HUDEP-2 (cell line): ENCODE measurements at regions not wholly inside any gene's neighbourhood (a gene's known extent, or its start where the extent isn't known, plus 50 kb on each side); places are given as distances from the start of the nearest gene placed in this dataset.
"Not testable (repeated sequence)": the region's sequence is repeated elsewhere in the genome, so short reads cannot be mapped to it uniquely, and the experiment has no call there.

ENCODE experiments used
- DNase-seq, 76 experiments: peaks; one replicate each; lab custom pipeline; 2025; ENCODE audit not compliant: unreplicated experiment in 76 of 76; lab: John Stamatoyannopoulos, UW

- DNase-seq = no peak
These were observed 169.2 kb downstream of the SQOR start for GRCh38 chr15:45804028-45804427.

- DNase-seq = no peak
These were observed 175.4 kb downstream of the SQOR start for GRCh38 chr15:45810201-45810600.

GRCh38 chr15:45812200-45812599 lies 177.4 kb downstream of the SQOR start:
- no peak for DNase-seq

GRCh38 chr15:45817578-45817977 lies 182.7 kb downstream of the SQOR start:
- not testable (repeated sequence) for DNase-seq

- DNase-seq = no peak
These were observed 186.6 kb downstream of the SQOR start for GRCh38 chr15:45821390-45821789.

- not testable (repeated sequence) for DNase-seq
These were observed 188.1 kb downstream of the SQOR start for GRCh38 chr15:45822968-45823367.

GRCh38 chr15:45827275-45827674 lies 192.4 kb downstream of the SQOR start:
- DNase-seq = no peak

- DNase-seq = no peak
These were observed 192.9 kb downstream of the SQOR start for GRCh38 chr15:45827766-45828165.

GRCh38 chr15:45829336-45830153 lies 194.7 kb downstream of the SQOR start:
- DNase-seq = no peak

GRCh38 chr15:45831787-45832186 lies 197.0 kb downstream of the SQOR start:
- no peak for DNase-seq

GRCh38 chr15:45834622-45835021 lies 199.8 kb downstream of the SQOR start:
- DNase-seq = no peak

GRCh38 chr15:45842151-45842550 lies 207.3 kb downstream of the SQOR start:
- no peak for DNase-seq

- no peak for DNase-seq
These were observed 212.8 kb downstream of the SQOR start for GRCh38 chr15:45847645-45848044.

- no peak for DNase-seq
These were observed 214.3 kb downstream of the SQOR start for GRCh38 chr15:45849136-45849535.

GRCh38 chr15:45854455-45855202 lies 219.8 kb downstream of the SQOR start:
- DNase-seq = no peak

- DNase-seq = no peak
These were observed 220.5 kb downstream of the SQOR start for GRCh38 chr15:45855210-45855906.

- DNase-seq = no peak
These were observed 221.2 kb downstream of the SQOR start for GRCh38 chr15:45855907-45856579.

GRCh38 chr15:45857291-45857690 lies 222.5 kb downstream of the SQOR start:
- no peak for DNase-seq

- no peak for DNase-seq
These were observed 223.7 kb downstream of the SQOR start for GRCh38 chr15:45858491-45858890.

- no peak for DNase-seq
These were observed 227.2 kb downstream of the SQOR start for GRCh38 chr15:45862034-45862433.
